Liver (tissue), 3 donors: ENCODE measurements at regions not wholly inside any gene's neighbourhood (a gene's known extent, or its start where the extent isn't known, plus 50 kb on each side); places are given as distances from the start of the nearest gene placed in this dataset.

Experiments
- RAD21 ChIP-seq, 2 donors: IDR thresholded peaks; 2 replicates each; pipeline ENCODE4 v1.6.1; 2016; ENCODE audit warnings: antibody characterized with exemption in 2 of 2, mild to moderate bottlenecking in 2 of 2
- TF ChIP-seq, protein P1 (sequence below): IDR thresholded peaks from 2 replicates; pipeline ENCODE4 v1.6.1; 2016; ENCODE audit warnings: antibody characterized with exemption
- TF ChIP-seq, protein P2 (sequence below): fragments of 150-350 bp; IDR thresholded peaks from 2 replicates; pipeline ENCODE4 v1.5.1; 2017; ENCODE audit warnings: improper control_type of control experiment, low read depth, low read length; ENCODE audit not compliant: missing input control
- donor health status: healthy.
- donor health status: healthy.

DNA sequence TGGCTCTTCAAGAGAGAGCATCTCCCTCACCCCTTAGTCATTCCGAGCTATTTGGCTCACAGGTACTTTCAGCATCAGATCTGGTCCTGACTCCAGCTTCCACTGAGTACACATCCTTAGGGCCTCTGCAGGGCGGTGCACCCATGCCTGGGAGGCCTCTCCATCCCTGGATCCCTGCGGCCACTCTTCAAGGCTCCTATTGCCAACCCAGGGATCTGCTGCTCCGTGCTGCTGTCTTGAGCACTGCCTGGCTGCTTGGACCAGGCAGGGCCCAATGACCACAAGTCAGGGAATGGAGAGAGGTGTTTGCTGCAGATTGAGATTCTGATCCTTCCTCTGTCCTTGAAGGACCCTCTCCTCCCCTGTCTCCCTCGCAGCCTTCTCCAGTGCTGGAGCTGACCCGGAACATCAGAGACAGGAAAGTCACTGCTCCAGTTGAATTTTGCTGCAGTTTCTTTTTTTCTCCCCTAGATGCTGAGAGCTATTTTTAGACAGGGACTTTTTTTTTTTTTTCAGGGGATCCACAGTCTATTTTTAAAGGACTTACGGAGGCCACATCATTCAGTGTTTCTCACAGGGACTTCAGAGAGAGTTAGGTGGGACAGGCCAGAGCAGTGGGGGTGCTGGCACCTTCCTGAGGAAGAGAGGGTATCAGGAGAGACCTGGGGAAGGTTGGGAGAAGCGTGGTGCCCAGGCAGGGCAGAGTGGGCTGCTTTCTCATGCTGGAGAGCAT is 50.1 kb upstream of the KCNA1 start:
- TF ChIP-seq, protein P1, sequence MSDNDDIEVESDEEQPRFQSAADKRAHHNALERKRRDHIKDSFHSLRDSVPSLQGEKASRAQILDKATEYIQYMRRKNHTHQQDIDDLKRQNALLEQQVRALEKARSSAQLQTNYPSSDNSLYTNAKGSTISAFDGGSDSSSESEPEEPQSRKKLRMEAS: no peak
- TF ChIP-seq, protein P2, sequence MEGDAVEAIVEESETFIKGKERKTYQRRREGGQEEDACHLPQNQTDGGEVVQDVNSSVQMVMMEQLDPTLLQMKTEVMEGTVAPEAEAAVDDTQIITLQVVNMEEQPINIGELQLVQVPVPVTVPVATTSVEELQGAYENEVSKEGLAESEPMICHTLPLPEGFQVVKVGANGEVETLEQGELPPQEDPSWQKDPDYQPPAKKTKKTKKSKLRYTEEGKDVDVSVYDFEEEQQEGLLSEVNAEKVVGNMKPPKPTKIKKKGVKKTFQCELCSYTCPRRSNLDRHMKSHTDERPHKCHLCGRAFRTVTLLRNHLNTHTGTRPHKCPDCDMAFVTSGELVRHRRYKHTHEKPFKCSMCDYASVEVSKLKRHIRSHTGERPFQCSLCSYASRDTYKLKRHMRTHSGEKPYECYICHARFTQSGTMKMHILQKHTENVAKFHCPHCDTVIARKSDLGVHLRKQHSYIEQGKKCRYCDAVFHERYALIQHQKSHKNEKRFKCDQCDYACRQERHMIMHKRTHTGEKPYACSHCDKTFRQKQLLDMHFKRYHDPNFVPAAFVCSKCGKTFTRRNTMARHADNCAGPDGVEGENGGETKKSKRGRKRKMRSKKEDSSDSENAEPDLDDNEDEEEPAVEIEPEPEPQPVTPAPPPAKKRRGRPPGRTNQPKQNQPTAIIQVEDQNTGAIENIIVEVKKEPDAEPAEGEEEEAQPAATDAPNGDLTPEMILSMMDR: no peak
- no peak for TF ChIP-seq RAD21 (IDR thresholded peaks at IDR 0.05)
